Coronary artery (tissue), 2 donors: ENCODE measurements at regions not wholly inside any gene's neighbourhood (a gene's known extent, or its start where the extent isn't known, plus 50 kb on each side); places are given as distances from the start of the nearest gene placed in this dataset.

Experiments used
- DNase-seq: peaks from one replicate; pipeline ENCODE4 v3.0.0-alpha.2; 2017; ENCODE audit warnings: low spot score
- H3K27ac ChIP-seq, 2 donors: fragments of 200-600 bp; sonication (generic); one replicate each; pipeline ENCODE4 v1.5.1; 2016 to 2019
- H3K4me3 ChIP-seq: fragments of 200-600 bp; sonication (generic); 2 replicates; pipeline ENCODE4 v1.5.1; 2016; ENCODE audit warnings: mild to moderate bottlenecking, moderate library complexity
- TF ChIP-seq, protein P1 (sequence below): fragments of 200-600 bp; sonication (generic); IDR thresholded peaks from one replicate; pipeline ENCODE4 v1.5.1; 2019; ENCODE audit warnings: antibody characterized with exemption

GRCh38 chr4:29521281-29521680, 1198.9 kb upstream of the PCDH7 start:
- TF ChIP-seq, protein P1, sequence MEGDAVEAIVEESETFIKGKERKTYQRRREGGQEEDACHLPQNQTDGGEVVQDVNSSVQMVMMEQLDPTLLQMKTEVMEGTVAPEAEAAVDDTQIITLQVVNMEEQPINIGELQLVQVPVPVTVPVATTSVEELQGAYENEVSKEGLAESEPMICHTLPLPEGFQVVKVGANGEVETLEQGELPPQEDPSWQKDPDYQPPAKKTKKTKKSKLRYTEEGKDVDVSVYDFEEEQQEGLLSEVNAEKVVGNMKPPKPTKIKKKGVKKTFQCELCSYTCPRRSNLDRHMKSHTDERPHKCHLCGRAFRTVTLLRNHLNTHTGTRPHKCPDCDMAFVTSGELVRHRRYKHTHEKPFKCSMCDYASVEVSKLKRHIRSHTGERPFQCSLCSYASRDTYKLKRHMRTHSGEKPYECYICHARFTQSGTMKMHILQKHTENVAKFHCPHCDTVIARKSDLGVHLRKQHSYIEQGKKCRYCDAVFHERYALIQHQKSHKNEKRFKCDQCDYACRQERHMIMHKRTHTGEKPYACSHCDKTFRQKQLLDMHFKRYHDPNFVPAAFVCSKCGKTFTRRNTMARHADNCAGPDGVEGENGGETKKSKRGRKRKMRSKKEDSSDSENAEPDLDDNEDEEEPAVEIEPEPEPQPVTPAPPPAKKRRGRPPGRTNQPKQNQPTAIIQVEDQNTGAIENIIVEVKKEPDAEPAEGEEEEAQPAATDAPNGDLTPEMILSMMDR, result no peak
- no peak overlapping the region for H3K4me3 ChIP-seq
- no peak for DNase-seq
- no peak overlapping the region for H3K27ac ChIP-seq

- no peak for DNase-seq
- H3K27ac ChIP-seq, result no peak overlapping the region
- TF ChIP-seq, protein P1, result no peak
- H3K4me3 ChIP-seq, result no peak overlapping the region
Observed at GRCh38 chr4:29536745-29537144, 1183.4 kb upstream of the PCDH7 start.

- Histone ChIP-seq H3K27ac (no peak overlapping the region), H3K4me3 (no peak overlapping the region)
- no peak for DNase-seq
- TF ChIP-seq, protein P1, result no peak
Observed at GRCh38 chr4:29538889-29539646, 1181.1 kb upstream of the PCDH7 start.

- TF ChIP-seq, protein P1, result no peak
Observed at GRCh38 chr4:29540439-29541102, 1179.6 kb upstream of the PCDH7 start.

DNA sequence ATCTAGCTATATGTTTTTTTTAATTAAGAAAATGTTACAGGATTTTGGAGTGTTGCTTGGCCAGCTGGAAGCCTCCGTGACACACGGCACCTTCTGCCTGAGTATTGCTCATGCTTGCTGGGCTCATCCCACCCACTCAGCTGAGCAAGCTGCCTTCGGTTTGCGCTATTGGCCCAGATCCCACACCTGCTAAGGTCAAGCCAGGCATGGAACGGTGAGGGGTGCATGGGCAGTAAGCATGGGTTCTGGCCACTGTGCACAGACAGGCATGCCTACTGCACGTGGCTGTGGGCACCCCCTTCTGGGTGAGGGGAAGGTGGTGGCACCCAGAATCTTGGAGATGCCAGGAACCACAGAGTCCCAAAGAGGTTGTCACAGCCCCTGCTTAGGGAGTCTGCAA, 1178.4 kb upstream of the PCDH7 start:
- TF ChIP-seq, protein P1, result no peak
- no peak for DNase-seq
- H3K27ac ChIP-seq, result no peak overlapping the region
- H3K4me3 ChIP-seq, result no peak overlapping the region

More at GRCh38 chr4:29540439-29541102, 1179.6 kb upstream of the PCDH7 start:
- no peak for DNase-seq
- Histone ChIP-seq H3K27ac (no peak overlapping the region), H3K4me3 (no peak overlapping the region)

GRCh38 chr4:29549342-29549741, 1170.8 kb upstream of the PCDH7 start:
- Histone ChIP-seq H3K4me3 (no peak overlapping the region), H3K27ac (no peak overlapping the region)
- DNase-seq, result no peak
- TF ChIP-seq, protein P1, result no peak

DNA sequence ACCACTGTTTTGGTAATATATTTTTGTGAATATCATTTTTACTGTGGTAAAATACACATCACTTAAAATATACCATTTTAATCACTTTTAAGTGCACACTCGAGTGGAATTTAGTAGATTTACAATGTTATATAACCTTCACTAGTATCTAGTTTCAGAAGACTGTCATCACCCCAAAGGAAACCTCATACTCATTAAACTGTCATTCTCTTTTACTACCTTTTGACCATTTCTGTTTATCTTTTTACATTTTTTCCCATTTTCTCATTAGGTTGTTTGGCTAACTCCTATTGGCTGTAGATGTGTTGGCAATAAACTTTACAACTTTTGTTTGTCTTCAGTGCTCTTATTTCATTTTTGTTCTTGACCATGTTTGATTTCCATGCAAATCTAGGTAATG, 1168.3 kb upstream of the PCDH7 start:
- DNase-seq, result no peak
- H3K27ac ChIP-seq, result no peak overlapping the region
- no peak overlapping the region for H3K4me3 ChIP-seq
- TF ChIP-seq, protein P1, result no peak
